ENCODE measurements at regions not wholly inside any gene's neighbourhood (a gene's known extent, or its start where the extent isn't known, plus 50 kb on each side); places are given as distances from the start of the nearest gene placed in this dataset.

GRCh38 chrX:13266641-13267345 is 53.1 kb downstream of the ATXN3L start:
- TF ChIP-seq EGR1 (IDR thresholded peaks at IDR 0.05) (no peak), ZBTB7A (IDR thresholded peaks at IDR 0.05; ENCODE audit: low read depth) (no peak), MAX (IDR thresholded peaks at IDR 0.05) (no peak), RAD21 (IDR thresholded peaks at IDR 0.05; ENCODE audit: low read depth) (no peak), TCF12 (IDR thresholded peaks at IDR 0.05; ENCODE audit: low read depth) (no peak), NFIC (IDR thresholded peaks at IDR 0.05) (no peak), CEBPB (IDR thresholded peaks at IDR 0.05) (no peak), YY1 (IDR thresholded peaks at IDR 0.05; ENCODE audit: low read depth) (no peak), CREB1 (IDR thresholded peaks at IDR 0.05; ENCODE audit: low read depth) (no peak), EP300 (IDR thresholded peaks at IDR 0.05; ENCODE audit: borderline replicate concordance) (no peak)
- TF ChIP-seq, protein P1, sequence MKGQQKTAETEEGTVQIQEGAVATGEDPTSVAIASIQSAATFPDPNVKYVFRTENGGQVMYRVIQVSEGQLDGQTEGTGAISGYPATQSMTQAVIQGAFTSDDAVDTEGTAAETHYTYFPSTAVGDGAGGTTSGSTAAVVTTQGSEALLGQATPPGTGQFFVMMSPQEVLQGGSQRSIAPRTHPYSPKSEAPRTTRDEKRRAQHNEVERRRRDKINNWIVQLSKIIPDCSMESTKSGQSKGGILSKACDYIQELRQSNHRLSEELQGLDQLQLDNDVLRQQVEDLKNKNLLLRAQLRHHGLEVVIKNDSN (IDR thresholded peaks at IDR 0.05), result no peak

DNA sequence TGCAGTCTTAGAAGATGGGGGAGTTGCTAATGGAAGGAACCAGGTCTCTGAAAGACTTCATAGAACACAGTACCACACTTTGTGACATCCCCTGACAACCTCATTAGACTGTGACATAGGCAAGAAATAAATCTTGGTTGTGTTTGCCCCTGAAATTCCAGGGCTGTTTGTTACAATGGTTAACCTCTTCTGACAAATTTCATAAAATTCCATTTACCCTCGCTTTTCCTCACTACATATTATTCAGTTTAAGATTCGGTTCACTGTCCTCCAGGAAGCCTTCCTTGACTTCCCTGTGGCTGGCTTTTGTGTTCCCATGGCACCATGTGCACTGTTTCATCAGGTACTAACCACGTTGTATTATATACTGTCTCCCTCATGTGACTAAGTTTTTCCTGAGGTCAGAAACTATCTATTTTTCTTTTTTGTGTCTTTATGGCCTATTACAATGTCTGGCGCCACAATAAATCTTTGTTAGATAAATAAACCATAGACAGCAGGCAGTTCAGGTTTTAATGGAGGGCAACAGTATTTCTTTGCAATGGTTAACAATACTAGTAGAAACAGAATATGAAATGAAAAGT is 54.2 kb downstream of the ATXN3L start:
- TF ChIP-seq YY1 (IDR thresholded peaks at IDR 0.05; ENCODE audit: low read depth) (no peak), NFIC (IDR thresholded peaks at IDR 0.05) (no peak), FOXM1 (IDR thresholded peaks at IDR 0.05; ENCODE audit: borderline replicate concordance, low read depth) (no peak), ZBTB7A (IDR thresholded peaks at IDR 0.05; ENCODE audit: low read depth) (no peak), CREB1 (IDR thresholded peaks at IDR 0.05; ENCODE audit: low read depth) (no peak), RAD21 (IDR thresholded peaks at IDR 0.05; ENCODE audit: low read depth) (no peak), EP300 (IDR thresholded peaks at IDR 0.05; ENCODE audit: borderline replicate concordance) (no peak), EGR1 (IDR thresholded peaks at IDR 0.05) (no peak), CEBPB (IDR thresholded peaks at IDR 0.05) (no peak), MAX (IDR thresholded peaks at IDR 0.05) (no peak), TEAD4 (IDR thresholded peaks at IDR 0.05) (no peak), TCF12 (IDR thresholded peaks at IDR 0.05; ENCODE audit: low read depth) (no peak), TAF1 (IDR thresholded peaks at IDR 0.05; ENCODE audit: low read depth) (no peak)
- TF ChIP-seq, protein P1 (IDR thresholded peaks at IDR 0.05), result no peak
- TF ChIP-seq, protein P2, sequence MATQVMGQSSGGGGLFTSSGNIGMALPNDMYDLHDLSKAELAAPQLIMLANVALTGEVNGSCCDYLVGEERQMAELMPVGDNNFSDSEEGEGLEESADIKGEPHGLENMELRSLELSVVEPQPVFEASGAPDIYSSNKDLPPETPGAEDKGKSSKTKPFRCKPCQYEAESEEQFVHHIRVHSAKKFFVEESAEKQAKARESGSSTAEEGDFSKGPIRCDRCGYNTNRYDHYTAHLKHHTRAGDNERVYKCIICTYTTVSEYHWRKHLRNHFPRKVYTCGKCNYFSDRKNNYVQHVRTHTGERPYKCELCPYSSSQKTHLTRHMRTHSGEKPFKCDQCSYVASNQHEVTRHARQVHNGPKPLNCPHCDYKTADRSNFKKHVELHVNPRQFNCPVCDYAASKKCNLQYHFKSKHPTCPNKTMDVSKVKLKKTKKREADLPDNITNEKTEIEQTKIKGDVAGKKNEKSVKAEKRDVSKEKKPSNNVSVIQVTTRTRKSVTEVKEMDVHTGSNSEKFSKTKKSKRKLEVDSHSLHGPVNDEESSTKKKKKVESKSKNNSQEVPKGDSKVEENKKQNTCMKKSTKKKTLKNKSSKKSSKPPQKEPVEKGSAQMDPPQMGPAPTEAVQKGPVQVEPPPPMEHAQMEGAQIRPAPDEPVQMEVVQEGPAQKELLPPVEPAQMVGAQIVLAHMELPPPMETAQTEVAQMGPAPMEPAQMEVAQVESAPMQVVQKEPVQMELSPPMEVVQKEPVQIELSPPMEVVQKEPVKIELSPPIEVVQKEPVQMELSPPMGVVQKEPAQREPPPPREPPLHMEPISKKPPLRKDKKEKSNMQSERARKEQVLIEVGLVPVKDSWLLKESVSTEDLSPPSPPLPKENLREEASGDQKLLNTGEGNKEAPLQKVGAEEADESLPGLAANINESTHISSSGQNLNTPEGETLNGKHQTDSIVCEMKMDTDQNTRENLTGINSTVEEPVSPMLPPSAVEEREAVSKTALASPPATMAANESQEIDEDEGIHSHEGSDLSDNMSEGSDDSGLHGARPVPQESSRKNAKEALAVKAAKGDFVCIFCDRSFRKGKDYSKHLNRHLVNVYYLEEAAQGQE (IDR thresholded peaks at IDR 0.05; ENCODE audit: low read depth), result no peak

DNA sequence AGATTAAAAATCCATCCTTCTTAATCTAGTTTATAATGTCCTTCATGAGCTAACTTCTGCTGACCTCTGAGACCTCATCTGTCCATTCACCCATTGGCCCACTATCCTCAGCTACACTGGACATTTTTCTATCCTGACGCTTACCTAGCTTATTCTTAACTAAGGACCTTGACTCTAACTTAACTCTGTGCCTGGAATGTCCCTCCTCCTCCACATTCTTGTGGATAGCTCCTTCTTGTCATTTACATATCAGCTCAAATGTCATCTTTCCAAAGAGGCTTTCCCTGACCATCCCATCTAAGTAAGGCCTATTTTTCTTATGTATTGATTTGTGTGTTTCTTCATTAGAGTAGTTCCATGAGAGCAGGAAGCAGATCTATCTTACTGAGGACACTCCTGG is 54.7 kb downstream of the ATXN3L start:
- no peak for TF ChIP-seq CEBPB (IDR thresholded peaks at IDR 0.05)
- TF ChIP-seq TAF1 (IDR thresholded peaks at IDR 0.05; ENCODE audit: low read depth), result no peak
- no peak for TF ChIP-seq FOXM1 (IDR thresholded peaks at IDR 0.05; ENCODE audit: borderline replicate concordance, low read depth)
- TF ChIP-seq TEAD4 (IDR thresholded peaks at IDR 0.05), result no peak
- TF ChIP-seq CREB1 (IDR thresholded peaks at IDR 0.05; ENCODE audit: low read depth), result no peak
- no peak for TF ChIP-seq ZBTB7A (IDR thresholded peaks at IDR 0.05; ENCODE audit: low read depth)
- no peak for TF ChIP-seq MAX (IDR thresholded peaks at IDR 0.05)

DNA sequence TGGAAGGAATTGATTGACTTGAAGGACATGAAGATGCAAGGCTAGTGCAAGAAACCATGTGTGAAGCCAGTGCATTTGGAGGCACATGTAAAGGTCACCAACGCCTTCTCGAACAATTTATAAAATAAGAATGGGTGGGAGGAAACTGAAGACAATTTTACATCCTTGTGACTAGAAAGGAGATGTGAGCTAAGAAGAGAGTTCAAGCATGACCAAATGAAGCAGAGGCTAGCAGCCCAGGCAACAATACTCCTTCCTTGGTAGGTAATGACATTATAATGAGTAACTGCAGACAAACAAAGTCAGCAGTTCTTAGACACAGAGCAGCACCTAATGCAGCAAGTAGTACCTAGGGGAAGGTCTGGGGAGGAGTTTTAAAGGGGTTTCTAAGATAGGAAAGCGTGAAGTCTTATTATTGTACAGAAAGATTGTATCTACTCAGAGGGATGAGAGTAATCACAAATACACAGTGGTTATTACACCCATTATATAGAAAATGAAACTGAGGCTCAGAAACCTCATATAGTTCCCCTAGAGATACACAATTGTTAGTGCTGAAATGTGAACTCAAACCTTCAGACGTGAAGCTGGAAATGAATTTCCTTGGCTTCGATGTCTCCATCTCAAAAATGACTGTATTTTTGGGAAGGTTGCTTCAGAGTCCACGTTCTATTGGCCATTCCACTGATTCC is 56.1 kb downstream of the ATXN3L start:
- TF ChIP-seq CREB1 (IDR thresholded peaks at IDR 0.05; ENCODE audit: low read depth) (no peak), ZBTB7A (IDR thresholded peaks at IDR 0.05; ENCODE audit: low read depth) (no peak)
- TF ChIP-seq, protein P1 (IDR thresholded peaks at IDR 0.05), result no peak

- no peak for TF ChIP-seq ZBTB7A (IDR thresholded peaks at IDR 0.05; ENCODE audit: low read depth)
- no peak for TF ChIP-seq FOXM1 (IDR thresholded peaks at IDR 0.05; ENCODE audit: borderline replicate concordance, low read depth)
- no peak for TF ChIP-seq CEBPB (IDR thresholded peaks at IDR 0.05)
- TF ChIP-seq YY1 (IDR thresholded peaks at IDR 0.05; ENCODE audit: low read depth), result no peak
- TF ChIP-seq TCF12 (IDR thresholded peaks at IDR 0.05; ENCODE audit: low read depth), result no peak
- no peak for TF ChIP-seq CREB1 (IDR thresholded peaks at IDR 0.05; ENCODE audit: low read depth)
- no peak for TF ChIP-seq EGR1 (IDR thresholded peaks at IDR 0.05)
- TF ChIP-seq NFIC (IDR thresholded peaks at IDR 0.05), result no peak
- no peak for TF ChIP-seq MAX (IDR thresholded peaks at IDR 0.05)
- TF ChIP-seq RAD21 (IDR thresholded peaks at IDR 0.05; ENCODE audit: low read depth), result no peak
- TF ChIP-seq, protein P1 (IDR thresholded peaks at IDR 0.05), result no peak
- TF ChIP-seq EP300 (IDR thresholded peaks at IDR 0.05; ENCODE audit: borderline replicate concordance), result no peak
- TF ChIP-seq, protein P2 (IDR thresholded peaks at IDR 0.05; ENCODE audit: low read depth), result no peak
- TF ChIP-seq TEAD4 (IDR thresholded peaks at IDR 0.05), result no peak
- TF ChIP-seq TAF1 (IDR thresholded peaks at IDR 0.05; ENCODE audit: low read depth), result no peak
Observed at GRCh38 chrX:13261348-13261747, 58.5 kb downstream of the ATXN3L start.
